ENCODE measurements at regions not wholly inside any gene's neighbourhood (a gene's known extent, or its start where the extent isn't known, plus 50 kb on each side); places are given as distances from the start of the nearest gene placed in this dataset.

GRCh38 chr13:109485136-109485794, 301.1 kb downstream of the IRS2 start:
- Histone ChIP-seq H3K27ac (ENCODE audit: low read depth, low read length) (no peak overlapping the region), H3K9me3 (ENCODE audit: control insufficient read depth, insufficient read depth, low read length) (peaks cover 2% of the 10 kb centered on the region), H3K4me3 (ENCODE audit: low read depth, low read length) (no peak overlapping the region), H3K27me3 (ENCODE audit: control insufficient read depth, insufficient read depth, low read length) (no peaks in the 10 kb centered on the region), H3K4me1 (ENCODE audit: control insufficient read depth, insufficient read depth, low read length) (peaks cover 3% of the 10 kb centered on the region), H3K36me3 (ENCODE audit: control insufficient read depth, insufficient read depth, low read length) (no peaks in the 10 kb centered on the region)
- 89% methylated on average over 12 of the region's 13 CpGs for WGBS (ENCODE audit: insufficient coverage)
- DNase-seq (ENCODE audit: low read depth in 4 of 6, low spot score in 6 of 6): no peak

- DNase-seq (ENCODE audit: low read depth in 4 of 6, low spot score in 6 of 6): peak in 3 of 6 donors; percentile 61 to 90 (median 68)
- Histone ChIP-seq H3K9me3 (ENCODE audit: control insufficient read depth, insufficient read depth, low read length) (no peaks in the 10 kb centered on the region), H3K4me3 (ENCODE audit: low read depth, low read length) (no peak overlapping the region), H3K36me3 (ENCODE audit: control insufficient read depth, insufficient read depth, low read length) (no peaks in the 10 kb centered on the region), H3K27me3 (ENCODE audit: control insufficient read depth, insufficient read depth, low read length) (no peaks in the 10 kb centered on the region), H3K27ac (ENCODE audit: low read depth, low read length) (no peak overlapping the region), H3K4me1 (ENCODE audit: control insufficient read depth, insufficient read depth, low read length) (peaks cover 3% of the 10 kb centered on the region)
- 14% methylated on average over 2 of the region's 5 CpGs for WGBS (ENCODE audit: insufficient coverage)
These were observed 303.1 kb downstream of the IRS2 start for GRCh38 chr13:109483284-109483683.

- H3K27me3 ChIP-seq (ENCODE audit: control insufficient read depth, insufficient read depth, low read length): no peaks in the 10 kb centered on the region
- DNase-seq (ENCODE audit: low read depth in 4 of 6, low spot score in 6 of 6): no peak
- 83% methylated on average over 6 of the region's 7 CpGs for WGBS (ENCODE audit: insufficient coverage)
- no peaks in the 10 kb centered on the region for H3K36me3 ChIP-seq (ENCODE audit: control insufficient read depth, insufficient read depth, low read length)
- H3K4me1 ChIP-seq (ENCODE audit: control insufficient read depth, insufficient read depth, low read length): peaks cover 3% of the 10 kb centered on the region
- H3K27ac ChIP-seq (ENCODE audit: low read depth, low read length): no peak overlapping the region
- no peaks in the 10 kb centered on the region for H3K9me3 ChIP-seq (ENCODE audit: control insufficient read depth, insufficient read depth, low read length)
- H3K4me3 ChIP-seq (ENCODE audit: low read depth, low read length): no peak overlapping the region
These were observed 305.3 kb downstream of the IRS2 start for GRCh38 chr13:109481040-109481439.

- no peaks in the 10 kb centered on the region for H3K27me3 ChIP-seq (ENCODE audit: control insufficient read depth, insufficient read depth, low read length)
- H3K36me3 ChIP-seq (ENCODE audit: control insufficient read depth, insufficient read depth, low read length): no peaks in the 10 kb centered on the region
- H3K4me3 ChIP-seq (ENCODE audit: low read depth, low read length): no peak overlapping the region
- H3K9me3 ChIP-seq (ENCODE audit: control insufficient read depth, insufficient read depth, low read length): no peaks in the 10 kb centered on the region
- no peak overlapping the region for H3K27ac ChIP-seq (ENCODE audit: low read depth, low read length)
- H3K4me1 ChIP-seq (ENCODE audit: control insufficient read depth, insufficient read depth, low read length): peaks cover 3% of the 10 kb centered on the region
- DNase-seq (ENCODE audit: low read depth in 4 of 6, low spot score in 6 of 6): no peak
- WGBS (ENCODE audit: insufficient coverage): 80% methylated on average over 5 of the region's 11 CpGs
These were observed 306.1 kb downstream of the IRS2 start for GRCh38 chr13:109480011-109480955.

DNA sequence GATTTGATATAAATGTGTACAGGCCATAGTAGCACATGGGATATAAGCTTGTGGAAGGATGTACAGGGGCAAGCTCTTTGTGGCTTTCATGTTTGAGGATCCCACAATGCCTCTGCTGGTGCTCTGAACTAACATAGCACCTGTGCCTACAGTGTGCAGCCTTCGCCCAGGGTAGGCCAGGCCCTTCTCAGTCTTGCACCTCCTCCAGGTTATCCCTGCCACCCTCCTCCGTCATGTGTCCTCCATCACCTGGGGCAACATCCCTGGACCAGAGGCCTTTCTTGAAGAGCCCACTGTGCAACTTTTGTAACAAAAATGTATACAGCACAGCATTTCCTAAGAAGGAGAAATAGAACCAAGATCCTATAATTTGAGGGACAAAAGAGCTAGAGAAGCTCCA, 306.8 kb downstream of the IRS2 start:
- WGBS (ENCODE audit: insufficient coverage): 100% methylated on average over 2 of the region's 2 CpGs
- no peak overlapping the region for H3K27ac ChIP-seq (ENCODE audit: low read depth, low read length)

DNA sequence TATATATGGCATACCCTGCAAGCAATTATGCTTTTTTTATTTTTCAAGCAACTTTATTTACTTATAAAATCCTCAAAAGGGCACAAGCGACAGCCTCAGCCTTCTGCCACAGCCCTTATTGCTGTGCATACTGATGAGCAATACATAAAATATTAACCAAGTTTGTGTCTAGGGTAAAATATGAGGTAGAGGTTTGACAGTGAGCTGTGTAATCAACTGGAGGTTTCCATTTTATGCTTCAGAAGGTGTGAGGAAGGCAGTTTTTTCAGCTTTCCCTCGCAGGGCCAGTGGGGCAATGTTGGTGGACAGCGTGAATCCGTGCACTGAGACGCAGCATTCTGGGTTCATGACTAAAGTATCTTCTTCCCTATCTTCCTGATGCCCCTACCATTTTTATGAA, 310.4 kb downstream of the IRS2 start:
- H3K4me3 ChIP-seq (ENCODE audit: low read depth, low read length): no peak overlapping the region
- peak in 1 of 6 donors; percentile 29 for DNase-seq (ENCODE audit: low read depth in 4 of 6, low spot score in 6 of 6)
- H3K9me3 ChIP-seq (ENCODE audit: control insufficient read depth, insufficient read depth, low read length): no peaks in the 10 kb centered on the region
- WGBS (ENCODE audit: insufficient coverage): no CpG with 5 or more reads among the region's 5 CpGs
- H3K36me3 ChIP-seq (ENCODE audit: control insufficient read depth, insufficient read depth, low read length): no peaks in the 10 kb centered on the region
- H3K4me1 ChIP-seq (ENCODE audit: control insufficient read depth, insufficient read depth, low read length): no peaks in the 10 kb centered on the region
- no peaks in the 10 kb centered on the region for H3K27me3 ChIP-seq (ENCODE audit: control insufficient read depth, insufficient read depth, low read length)
- no peak overlapping the region for H3K27ac ChIP-seq (ENCODE audit: low read depth, low read length)

More for the DNA sequence above, 306.8 kb downstream of the IRS2 start:
- H3K4me1 ChIP-seq (ENCODE audit: control insufficient read depth, insufficient read depth, low read length): peaks cover 3% of the 10 kb centered on the region
- no peak overlapping the region for H3K4me3 ChIP-seq (ENCODE audit: low read depth, low read length)
- H3K36me3 ChIP-seq (ENCODE audit: control insufficient read depth, insufficient read depth, low read length): no peaks in the 10 kb centered on the region
- H3K9me3 ChIP-seq (ENCODE audit: control insufficient read depth, insufficient read depth, low read length): no peaks in the 10 kb centered on the region
- no peaks in the 10 kb centered on the region for H3K27me3 ChIP-seq (ENCODE audit: control insufficient read depth, insufficient read depth, low read length)
- no peak for DNase-seq (ENCODE audit: low read depth in 4 of 6, low spot score in 6 of 6)

- no peaks in the 10 kb centered on the region for H3K36me3 ChIP-seq (ENCODE audit: control insufficient read depth, insufficient read depth, low read length)
- H3K4me1 ChIP-seq (ENCODE audit: control insufficient read depth, insufficient read depth, low read length): no peaks in the 10 kb centered on the region
- no peaks in the 10 kb centered on the region for H3K9me3 ChIP-seq (ENCODE audit: control insufficient read depth, insufficient read depth, low read length)
- no peak overlapping the region for H3K27ac ChIP-seq (ENCODE audit: low read depth, low read length)
- H3K27me3 ChIP-seq (ENCODE audit: control insufficient read depth, insufficient read depth, low read length): no peaks in the 10 kb centered on the region
- H3K4me3 ChIP-seq (ENCODE audit: low read depth, low read length): no peak overlapping the region
- DNase-seq (ENCODE audit: low read depth in 4 of 6, low spot score in 6 of 6): no peak
- 66% methylated on average over 5 of the region's 5 CpGs for WGBS (ENCODE audit: insufficient coverage)
These were observed 318.3 kb downstream of the IRS2 start for GRCh38 chr13:109468123-109468522.

- WGBS (ENCODE audit: insufficient coverage): 56% methylated on average over 2 of the region's 2 CpGs
- Histone ChIP-seq H3K4me3 (ENCODE audit: low read depth, low read length) (no peak overlapping the region), H3K27ac (ENCODE audit: low read depth, low read length) (no peak overlapping the region), H3K4me1 (ENCODE audit: control insufficient read depth, insufficient read depth, low read length) (no peaks in the 10 kb centered on the region), H3K36me3 (ENCODE audit: control insufficient read depth, insufficient read depth, low read length) (no peaks in the 10 kb centered on the region), H3K27me3 (ENCODE audit: control insufficient read depth, insufficient read depth, low read length) (no peaks in the 10 kb centered on the region), H3K9me3 (ENCODE audit: control insufficient read depth, insufficient read depth, low read length) (peaks cover 4% of the 10 kb centered on the region)
- no peak for DNase-seq (ENCODE audit: low read depth in 4 of 6, low spot score in 6 of 6)
These were observed 321.2 kb downstream of the IRS2 start for GRCh38 chr13:109465148-109465547.

DNA sequence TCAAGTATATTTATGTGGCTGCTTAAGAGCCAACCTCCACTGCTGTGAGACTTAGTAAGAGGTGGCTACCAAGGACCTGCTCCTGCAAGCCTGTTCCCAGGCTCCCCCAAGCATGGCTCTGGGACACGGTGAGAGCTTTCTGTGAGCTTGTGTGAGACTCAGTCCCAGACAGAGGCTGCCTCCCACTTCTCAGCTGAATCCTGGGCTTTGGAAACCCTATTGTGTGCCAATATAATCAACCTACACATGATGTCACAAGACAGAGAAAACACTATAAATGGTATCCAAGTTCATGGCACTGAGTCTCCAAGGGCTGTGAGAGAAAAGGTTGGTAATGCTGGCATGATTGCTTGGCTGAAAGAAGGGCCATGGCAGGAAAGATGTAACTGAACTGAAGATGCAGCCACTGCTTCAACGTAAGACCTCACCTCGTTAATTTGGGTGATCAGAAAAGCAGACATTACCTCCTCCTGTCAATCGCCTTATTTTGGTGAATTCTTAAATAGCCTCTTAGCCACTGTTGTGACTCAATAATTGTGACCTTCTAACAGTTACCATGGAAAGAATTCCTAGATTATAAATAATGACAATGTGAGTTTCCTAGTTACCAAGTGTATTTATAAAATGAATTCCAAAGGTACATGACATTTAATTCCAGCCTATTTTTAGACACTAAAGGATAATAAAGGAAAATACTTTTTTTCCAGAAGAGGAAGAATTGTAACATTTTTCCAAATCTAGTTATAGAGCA, 332.0 kb downstream of the IRS2 start:
- DNase-seq (ENCODE audit: low read depth in 4 of 6, low spot score in 6 of 6): no peak
- no peak overlapping the region for H3K27ac ChIP-seq (ENCODE audit: low read depth, low read length)
- H3K36me3 ChIP-seq (ENCODE audit: control insufficient read depth, insufficient read depth, low read length): no peaks in the 10 kb centered on the region
- no peaks in the 10 kb centered on the region for H3K27me3 ChIP-seq (ENCODE audit: control insufficient read depth, insufficient read depth, low read length)
- no peaks in the 10 kb centered on the region for H3K4me1 ChIP-seq (ENCODE audit: control insufficient read depth, insufficient read depth, low read length)
- peaks cover 2% of the 10 kb centered on the region for H3K9me3 ChIP-seq (ENCODE audit: control insufficient read depth, insufficient read depth, low read length)
- no peak overlapping the region for H3K4me3 ChIP-seq (ENCODE audit: low read depth, low read length)
- 83% methylated on average over 3 of the region's 4 CpGs for WGBS (ENCODE audit: insufficient coverage)
